ENCODE measurements at regions not wholly inside any gene's neighbourhood (a gene's known extent, or its start where the extent isn't known, plus 50 kb on each side); places are given as distances from the start of the nearest gene placed in this dataset.

DNA sequence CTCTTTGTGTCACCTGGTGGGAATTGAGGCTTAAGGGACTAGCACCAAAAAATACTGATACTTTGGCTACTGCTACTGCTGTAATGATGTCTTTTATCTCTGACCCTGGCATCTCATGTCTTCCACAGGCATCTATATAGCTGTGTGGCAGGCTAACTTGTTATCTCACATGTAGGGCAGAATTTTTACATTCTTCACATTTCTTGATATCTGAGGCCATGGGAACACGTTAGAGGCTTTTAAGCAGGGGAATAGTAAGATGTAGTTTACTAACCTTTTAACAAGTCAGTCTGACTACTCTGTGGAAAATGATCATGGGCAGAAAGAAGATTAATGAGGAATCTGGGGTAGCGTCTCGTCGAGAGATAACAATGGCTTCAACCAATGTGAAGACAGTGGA, 498.4 kb downstream of the PCNX1 start:
- ChIA-PET CTCF (interaction anchor here (1.0 to 3.1 kb wide), 5 partner anchors 84 to 355 kb away, joined by 3 to 26 read pairs (median 5); no protein-coding TSS in a partner anchor), POLR2A (no interaction called here)
- BruUV-seq (replicated peaks): no TSS peak
- no peaks in the 10 kb centered on the region for H3K27me3 ChIP-seq (ENCODE audit: control insufficient read depth in 2 of 2, insufficient read depth in 2 of 2, low read length in 2 of 2)
- no peak overlapping the region for H3K4me3 ChIP-seq (replicated peaks in 1 of 3; ENCODE audit: insufficient read depth in 1 of 3, low read depth in 1 of 3, low read length in 3 of 3)
- no peaks in the 10 kb centered on the region for H3K36me3 ChIP-seq (ENCODE audit: control insufficient read depth in 2 of 2, extremely low read depth in 1 of 2, insufficient read depth in 2 of 2, low read length in 2 of 2)
- H3K27ac ChIP-seq (ENCODE audit: insufficient read depth, low read depth, low read length): no peak overlapping the region
- no peak overlapping the region for H3K9ac ChIP-seq (replicated peaks; ENCODE audit: extremely low read depth, insufficient read depth, low read length)
- dilution Hi-C loops (cut with MboI; ENCODE audit: extremely low pct_ligation_motif_present, low sequenced_read_pairs): no loop called here
- TF ChIP-seq FOS (IDR thresholded peaks at IDR 0.05; ENCODE audit: borderline replicate concordance, insufficient read depth, low read length) (no peak), GATA2 (IDR thresholded peaks at IDR 0.05; ENCODE audit: insufficient read depth, insufficient read length, low read depth, low read length) (no peak), MYC (IDR thresholded peaks at IDR 0.05; ENCODE audit: low read depth, low read length) (no peak), EZH2 (IDR thresholded peaks at IDR 0.05; ENCODE audit: borderline replicate concordance, low read depth, low read length, severe bottlenecking) (no peak), POLR2AphosphoS5 (IDR thresholded peaks at IDR 0.05; ENCODE audit: insufficient read depth, low read depth, low read length) (no peak), POLR2A (IDR thresholded peaks at IDR 0.05; ENCODE audit: low read depth, low read length) (no peak)
- TF ChIP-seq, protein P1, sequence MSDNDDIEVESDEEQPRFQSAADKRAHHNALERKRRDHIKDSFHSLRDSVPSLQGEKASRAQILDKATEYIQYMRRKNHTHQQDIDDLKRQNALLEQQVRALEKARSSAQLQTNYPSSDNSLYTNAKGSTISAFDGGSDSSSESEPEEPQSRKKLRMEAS (IDR thresholded peaks at IDR 0.05; ENCODE audit: insufficient read depth, insufficient read length): no peak
- TF ChIP-seq, protein P2, sequence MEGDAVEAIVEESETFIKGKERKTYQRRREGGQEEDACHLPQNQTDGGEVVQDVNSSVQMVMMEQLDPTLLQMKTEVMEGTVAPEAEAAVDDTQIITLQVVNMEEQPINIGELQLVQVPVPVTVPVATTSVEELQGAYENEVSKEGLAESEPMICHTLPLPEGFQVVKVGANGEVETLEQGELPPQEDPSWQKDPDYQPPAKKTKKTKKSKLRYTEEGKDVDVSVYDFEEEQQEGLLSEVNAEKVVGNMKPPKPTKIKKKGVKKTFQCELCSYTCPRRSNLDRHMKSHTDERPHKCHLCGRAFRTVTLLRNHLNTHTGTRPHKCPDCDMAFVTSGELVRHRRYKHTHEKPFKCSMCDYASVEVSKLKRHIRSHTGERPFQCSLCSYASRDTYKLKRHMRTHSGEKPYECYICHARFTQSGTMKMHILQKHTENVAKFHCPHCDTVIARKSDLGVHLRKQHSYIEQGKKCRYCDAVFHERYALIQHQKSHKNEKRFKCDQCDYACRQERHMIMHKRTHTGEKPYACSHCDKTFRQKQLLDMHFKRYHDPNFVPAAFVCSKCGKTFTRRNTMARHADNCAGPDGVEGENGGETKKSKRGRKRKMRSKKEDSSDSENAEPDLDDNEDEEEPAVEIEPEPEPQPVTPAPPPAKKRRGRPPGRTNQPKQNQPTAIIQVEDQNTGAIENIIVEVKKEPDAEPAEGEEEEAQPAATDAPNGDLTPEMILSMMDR (IDR thresholded peaks at IDR 0.05; ENCODE audit: extremely low read depth in 1 of 2, insufficient read depth in 1 of 2, low read depth in 1 of 2, low read length in 2 of 2): no peak
- H3K9me1 ChIP-seq (replicated peaks; ENCODE audit: control insufficient read depth, extremely low read depth, insufficient read depth, low read length): no peaks in the 10 kb centered on the region
- intact Hi-C loops (cut with micrococcal nuclease): no loop called here
- H2AFZ ChIP-seq (ENCODE audit: low read depth, low read length): no peak overlapping the region
- DNase-seq (ENCODE audit: low read depth, low spot score): no peak
- H4K20me1 ChIP-seq (replicated peaks; ENCODE audit: control insufficient read depth, extremely low read depth, insufficient read depth, low read length): no peaks in the 10 kb centered on the region
- peaks cover 3% of the 10 kb centered on the region for H3K4me1 ChIP-seq (ENCODE audit: control insufficient read depth, extremely low read depth, insufficient read depth, low read length)
- no peaks in the 10 kb centered on the region for H3K9me3 ChIP-seq (replicated peaks; ENCODE audit: control insufficient read depth, insufficient read depth, low read length)
- H3K4me2 ChIP-seq (ENCODE audit: insufficient read depth, low read length): no peak overlapping the region
- no peak for FAIRE-seq
- H3K79me2 ChIP-seq (ENCODE audit: control insufficient read depth, insufficient read depth, low read length): no peaks in the 10 kb centered on the region
